Tibial artery (tissue), 4 donors: ENCODE measurements at regions not wholly inside any gene's neighbourhood (a gene's known extent, or its start where the extent isn't known, plus 50 kb on each side); places are given as distances from the start of the nearest gene placed in this dataset.

Experiments
- DNase-seq, 2 donors: peaks; one replicate each; pipeline ENCODE4 v3.0.0-alpha.2; 2019
- H3K27ac ChIP-seq, 2 donors: fragments of 200-600 bp; sonication (generic) in 1 of 2; 1 replicate in 1 of 2; 2 replicates in 1 of 2; pipeline ENCODE4 v1.5.1; 2018 to 2019; ENCODE audit warnings: mild to moderate bottlenecking in 1 of 2
- H3K27me3 ChIP-seq, 2 donors: fragments of 200-600 bp; sonication (generic) in 1 of 2; one replicate each; pipeline versions ENCODE4 v1.5.1 to v1.6.0; 2016 to 2019
- H3K36me3 ChIP-seq, 3 donors: fragments of 200-600 bp; sonication (generic) in 2 of 3; one replicate each; pipeline ENCODE4 v1.5.1; 2016 to 2019; ENCODE audit warnings: mild to moderate bottlenecking in 2 of 3
- H3K4me1 ChIP-seq, 4 donors: fragments of 200-600 bp; sonication (generic) in 2 of 4; 1 replicate in 3 of 4; 2 replicates in 1 of 4; pipeline ENCODE4 v1.5.1; 2016 to 2019
- H3K4me3 ChIP-seq, 2 donors: fragments of 200-600 bp; sonication (generic) in 1 of 2; 1 replicate in 1 of 2; 2 replicates in 1 of 2; pipeline ENCODE4 v1.5.1; 2018 to 2019; ENCODE audit warnings: mild to moderate bottlenecking in 2 of 2
- H3K9me3 ChIP-seq, 3 donors: fragments of 200-600 bp; sonication (generic) in 1 of 3; one replicate each; pipeline ENCODE4 v1.5.1; 2016 to 2019
- CTCF ChIP-seq, 2 experiments: fragments of 200-600 bp in 1 of 2; fragments of 450-650 bp in 1 of 2; IDR thresholded peaks; one replicate each; pipeline ENCODE4 v1.5.1; 2017 to 2019; ENCODE audit warnings: antibody characterized with exemption in 2 of 2, mild to moderate bottlenecking in 1 of 2, moderate library complexity in 1 of 2
- intact Hi-C: fragments of 100-400 bp; cut with DNase I; formaldehyde crosslinking; loops from one replicate; pipeline ENCODE4 v1.15.0; 2023; ENCODE audit warnings: low total_unique reads

- Histone ChIP-seq H3K36me3 (no peaks in the 10 kb centered on the region), H3K9me3 (no peaks in the 10 kb centered on the region), H3K27me3 (no peaks in the 10 kb centered on the region), H3K27ac (no peak overlapping the region), H3K4me3 (no peak overlapping the region), H3K4me1 (peaks cover 0 to 4% (median 2%) of the 10 kb centered on the region in 4 donors)
- intact Hi-C loops, result no loop called here
- TF ChIP-seq CTCF (IDR thresholded peaks at IDR 0.05), result no peak
- no peak for DNase-seq
Measured at GRCh38 chr12:76687981-76688380, 75.9 kb upstream of the ZDHHC17 start.

- peaks cover 0 to 4% (median 2%) of the 10 kb centered on the region in 4 donors for H3K4me1 ChIP-seq
- DNase-seq, result no peak
Measured at GRCh38 chr12:76688631-76689030, 75.3 kb upstream of the ZDHHC17 start.

GRCh38 chr12:76690921-76691700, 72.8 kb upstream of the ZDHHC17 start:
- Histone ChIP-seq H3K4me3 (no peak overlapping the region), H3K36me3 (no peaks in the 10 kb centered on the region), H3K4me1 (no peaks in the 10 kb centered on the region), H3K9me3 (no peaks in the 10 kb centered on the region), H3K27ac (no peak overlapping the region), H3K27me3 (no peaks in the 10 kb centered on the region)
- no peak for TF ChIP-seq CTCF (IDR thresholded peaks at IDR 0.05)
- no peak for DNase-seq
- intact Hi-C loops, result no loop called here

More at GRCh38 chr12:76688631-76689030, 75.3 kb upstream of the ZDHHC17 start:
- no peak overlapping the region for H3K4me3 ChIP-seq
- TF ChIP-seq CTCF (IDR thresholded peaks at IDR 0.05), result no peak
- no peak overlapping the region for H3K27ac ChIP-seq
- no peaks in the 10 kb centered on the region for H3K36me3 ChIP-seq
- no peaks in the 10 kb centered on the region for H3K9me3 ChIP-seq
- intact Hi-C loops, result no loop called here
- no peaks in the 10 kb centered on the region for H3K27me3 ChIP-seq

- no peaks in the 10 kb centered on the region for H3K9me3 ChIP-seq
- no peak overlapping the region for H3K27ac ChIP-seq
- DNase-seq, result no peak
- intact Hi-C loops, result no loop called here
- no peak overlapping the region for H3K4me3 ChIP-seq
- H3K4me1 ChIP-seq, result no peaks in the 10 kb centered on the region
- H3K27me3 ChIP-seq, result no peaks in the 10 kb centered on the region
- no peak for TF ChIP-seq CTCF (IDR thresholded peaks at IDR 0.05)
- no peaks in the 10 kb centered on the region for H3K36me3 ChIP-seq
Measured at GRCh38 chr12:76692846-76693245, 71.1 kb upstream of the ZDHHC17 start.

GRCh38 chr12:76694369-76694768, 69.5 kb upstream of the ZDHHC17 start:
- DNase-seq, result no peak
- H3K4me3 ChIP-seq, result no peak overlapping the region
- H3K9me3 ChIP-seq, result no peaks in the 10 kb centered on the region
- no peaks in the 10 kb centered on the region for H3K27me3 ChIP-seq
- no peak overlapping the region for H3K27ac ChIP-seq
- intact Hi-C loops, result no loop called here
- no peaks in the 10 kb centered on the region for H3K36me3 ChIP-seq
- no peak for TF ChIP-seq CTCF (IDR thresholded peaks at IDR 0.05)
- no peaks in the 10 kb centered on the region for H3K4me1 ChIP-seq
